HEK293 (cell line): ENCODE measurements at regions not wholly inside any gene's neighbourhood (a gene's known extent, or its start where the extent isn't known, plus 50 kb on each side); places are given as distances from the start of the nearest gene placed in this dataset.

Experiments
- CTCF ChIA-PET: fragments of 350-600 bp; formaldehyde crosslinking; extraction: SDS; loops from one replicate; lab custom pipeline; 2021; ENCODE audit warnings: antibody characterized with exemption; lab: Yijun Ruan, JAX
- POLR2A ChIA-PET: fragments of 300-600 bp; formaldehyde crosslinking; extraction: SDS; loops from one replicate; lab custom pipeline; 2020; ENCODE audit warnings: antibody characterized with exemption, inconsistent platforms; lab: Yijun Ruan, JAX
- H3K27ac ChIP-seq: fragments of 200-500 bp; sonication (Bioruptor generic); 2 replicates; pipeline ENCODE4 v1.5.1; 2014; ENCODE audit warnings: low read depth, low read length, control low read depth, inconsistent platforms; ENCODE audit errors: extremely low read depth
- H3K36me3 ChIP-seq, 2 experiments: fragments of 200-500 bp in 1 of 2; sonication (Bioruptor generic) in 1 of 2; 1 replicate in 1 of 2; 2 replicates in 1 of 2; pipeline ENCODE4 v1.5.1; 2014 to 2017; ENCODE audit warnings: inconsistent platforms in 2 of 2, low read length in 2 of 2; ENCODE audit not compliant: control insufficient read depth in 2 of 2, insufficient read depth in 1 of 2
- H3K4me1 ChIP-seq: fragments of 200-500 bp; sonication (Bioruptor generic); 2 replicates; pipeline ENCODE4 v1.5.1; 2014; ENCODE audit warnings: mild to moderate bottlenecking, low read length, inconsistent platforms; ENCODE audit not compliant: control insufficient read depth, insufficient read depth
- H3K4me3 ChIP-seq: 2 replicates; pipeline ENCODE4 v1.5.1; 2011; ENCODE audit warnings: low read depth, mild to moderate bottlenecking, control low read depth, low read length, moderate library complexity
- H3K9me3 ChIP-seq: fragments of 200-500 bp; sonication (Bioruptor generic); 2 replicates; pipeline ENCODE4 v1.5.1; 2014; ENCODE audit warnings: low read depth, low read length, inconsistent platforms; ENCODE audit not compliant: control insufficient read depth, insufficient read depth
- REST ChIP-seq: fragments of 450-650 bp; formaldehyde crosslinking; IDR thresholded peaks from 2 replicates; pipeline ENCODE4 v1.5.1; 2016; ENCODE audit warnings: missing biosample characterization, missing genetic modification characterization
- SALL2 ChIP-seq: fragments of 450-650 bp; formaldehyde crosslinking; IDR thresholded peaks from 2 replicates; pipeline ENCODE4 v1.5.0; 2017; ENCODE audit warnings: missing biosample characterization, mild to moderate bottlenecking, missing genetic modification characterization, borderline replicate concordance
- SP3 ChIP-seq: fragments of 450-650 bp; formaldehyde crosslinking; IDR thresholded peaks from 2 replicates; pipeline ENCODE4 v1.5.1; 2016; ENCODE audit warnings: missing biosample characterization, missing genetic modification characterization
- ZFHX2 ChIP-seq: fragments of 450-650 bp; formaldehyde crosslinking; conservative IDR thresholded peaks from 2 replicates; pipeline ENCODE4 v1.5.1; 2016; ENCODE audit warnings: missing biosample characterization, missing genetic modification characterization
- ZFP3 ChIP-seq: fragments of 450-650 bp; formaldehyde crosslinking; IDR thresholded peaks from 2 replicates; pipeline ENCODE4 v1.5.1; 2016; ENCODE audit warnings: low read depth, missing biosample characterization, missing genetic modification characterization
- ZNF133 ChIP-seq: fragments of 450-650 bp; formaldehyde crosslinking; IDR thresholded peaks from 2 replicates; pipeline ENCODE4 v1.5.1; 2016; ENCODE audit warnings: missing biosample characterization, missing genetic modification characterization
- ZNF148 ChIP-seq: fragments of 450-650 bp; formaldehyde crosslinking; IDR thresholded peaks from 2 replicates; pipeline ENCODE4 v1.5.0; 2017; ENCODE audit warnings: missing biosample characterization, missing genetic modification characterization, borderline replicate concordance
- ZNF16 ChIP-seq: fragments of 450-650 bp; formaldehyde crosslinking; IDR thresholded peaks from 2 replicates; pipeline ENCODE4 v1.5.1; 2016; ENCODE audit warnings: low read depth, missing biosample characterization, missing genetic modification characterization
- ZNF221 ChIP-seq: fragments of 450-650 bp; formaldehyde crosslinking; IDR thresholded peaks from 2 replicates; pipeline ENCODE4 v1.5.1; 2017; ENCODE audit warnings: missing biosample characterization, missing genetic modification characterization, borderline replicate concordance
- ZNF280D ChIP-seq: fragments of 450-650 bp; formaldehyde crosslinking; IDR thresholded peaks from 2 replicates; pipeline ENCODE4 v1.5.1; 2016; ENCODE audit warnings: missing biosample characterization, missing genetic modification characterization
- ZNF335 ChIP-seq: fragments of 450-650 bp; formaldehyde crosslinking; conservative IDR thresholded peaks from 2 replicates; pipeline ENCODE4 v1.5.1; 2016; ENCODE audit warnings: missing biosample characterization, missing genetic modification characterization
- ZNF341 ChIP-seq: fragments of 450-650 bp; formaldehyde crosslinking; IDR thresholded peaks from 2 replicates; pipeline ENCODE4; 2016; ENCODE audit warnings: low read depth, missing biosample characterization, missing genetic modification characterization
- ZNF37A ChIP-seq: fragments of 450-650 bp; IDR thresholded peaks from 2 replicates; pipeline ENCODE4 v1.5.1; 2018; ENCODE audit warnings: missing biosample characterization, missing genetic modification characterization
- ZNF394 ChIP-seq: fragments of 450-650 bp; formaldehyde crosslinking; IDR thresholded peaks from 2 replicates; pipeline ENCODE4 v1.5.1; 2016; ENCODE audit warnings: missing biosample characterization, missing genetic modification characterization, mild to moderate bottlenecking, moderate library complexity, borderline replicate concordance
- ZNF48 ChIP-seq: fragments of 450-650 bp; formaldehyde crosslinking; IDR thresholded peaks from 2 replicates; pipeline ENCODE4 v1.5.1; 2016; ENCODE audit warnings: missing biosample characterization, missing genetic modification characterization
- ZNF510 ChIP-seq: fragments of 450-650 bp; formaldehyde crosslinking; IDR thresholded peaks from 2 replicates; pipeline ENCODE4 v1.5.1; 2018; ENCODE audit warnings: mild to moderate bottlenecking, missing genetic modification characterization, missing biosample characterization; ENCODE audit not compliant: insufficient replicate concordance
- ZNF530 ChIP-seq: fragments of 450-650 bp; formaldehyde crosslinking; IDR thresholded peaks from 2 replicates; pipeline ENCODE4 v1.5.1; 2016; ENCODE audit warnings: low read depth, missing biosample characterization, missing genetic modification characterization
- ZNF549 ChIP-seq: fragments of 450-650 bp; IDR thresholded peaks from 2 replicates; pipeline ENCODE4 v1.5.1; 2018; ENCODE audit warnings: missing biosample characterization, missing genetic modification characterization, mild to moderate bottlenecking, inconsistent platforms, moderate library complexity
- ZNF610 ChIP-seq: fragments of 450-650 bp; formaldehyde crosslinking; IDR thresholded peaks from 2 replicates; pipeline ENCODE4 v1.5.1; 2016; ENCODE audit warnings: missing biosample characterization, missing genetic modification characterization, borderline replicate concordance
- ZNF621 ChIP-seq: fragments of 450-650 bp; formaldehyde crosslinking; IDR thresholded peaks from 2 replicates; pipeline ENCODE4 v1.5.1; 2017; ENCODE audit warnings: missing biosample characterization, missing genetic modification characterization
- ZNF624 ChIP-seq: fragments of 450-650 bp; formaldehyde crosslinking; IDR thresholded peaks from 2 replicates; pipeline ENCODE4 v1.5.1; 2017; ENCODE audit warnings: missing biosample characterization, missing genetic modification characterization
- ZNF654 ChIP-seq: fragments of 450-650 bp; formaldehyde crosslinking; IDR thresholded peaks from 2 replicates; pipeline ENCODE4 v1.5.1; 2016; ENCODE audit warnings: low read depth, missing biosample characterization, missing genetic modification characterization
- ZNF785 ChIP-seq: fragments of 450-650 bp; formaldehyde crosslinking; IDR thresholded peaks from 2 replicates; pipeline ENCODE4 v1.5.1; 2016; ENCODE audit warnings: missing biosample characterization, missing genetic modification characterization
- ZSCAN23 ChIP-seq: fragments of 450-650 bp; formaldehyde crosslinking; IDR thresholded peaks from 2 replicates; pipeline ENCODE4 v1.5.1; 2016; ENCODE audit warnings: missing biosample characterization, missing genetic modification characterization

GRCh38 chr9:78547831-78548230, 250.9 kb downstream of the PSAT1 start:
- no peak overlapping the region for H3K4me3 ChIP-seq
- no peak for TF ChIP-seq ZNF785 (tag by site-specific recombination)
- TF ChIP-seq REST = no peak
- TF ChIP-seq ZNF148 (tag by site-specific recombination) = no peak
- TF ChIP-seq ZNF654 (tag by site-specific recombination) = no peak
- no peak for TF ChIP-seq ZSCAN23 (tag by site-specific recombination)
- TF ChIP-seq ZNF394 (tag by site-specific recombination) = no peak
- no peak for TF ChIP-seq ZNF37A (tag by site-specific recombination)
- no peak for TF ChIP-seq ZNF510 (tag by site-specific recombination)
- TF ChIP-seq SP3 (tag by site-specific recombination) = no peak
- TF ChIP-seq ZFHX2 = no peak
- TF ChIP-seq ZNF221 = no peak
- no peaks in the 10 kb centered on the region for H3K36me3 ChIP-seq
- no peak overlapping the region for H3K27ac ChIP-seq
- POLR2A ChIA-PET = no interaction called here
- H3K9me3 ChIP-seq = no peaks in the 10 kb centered on the region
- CTCF ChIA-PET = interaction anchor here (1.9 kb wide), 1 partner anchor 9 kb away, joined by 4 read pairs; no protein-coding TSS in a partner anchor
- no peaks in the 10 kb centered on the region for H3K4me1 ChIP-seq

DNA sequence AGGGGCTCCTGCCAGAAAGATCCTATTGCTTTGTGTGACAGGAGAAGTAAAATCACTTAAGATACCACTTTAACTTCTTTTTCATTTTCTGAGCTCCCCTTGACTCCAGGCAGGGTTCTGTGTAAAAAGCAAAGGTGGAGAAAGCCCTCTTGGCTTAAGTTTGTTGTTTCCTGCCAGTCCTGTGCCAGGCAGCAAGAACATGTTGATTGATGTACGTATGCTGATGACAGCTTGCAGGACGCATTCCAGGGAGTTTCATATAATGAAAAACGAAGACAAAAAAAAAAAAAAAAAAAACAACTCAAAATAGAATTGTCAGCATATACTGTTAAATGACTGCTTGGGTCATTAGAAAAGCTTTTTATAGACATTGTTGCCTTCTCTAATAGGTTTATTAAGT, 251.7 kb downstream of the PSAT1 start:
- no peaks in the 10 kb centered on the region for H3K9me3 ChIP-seq
- POLR2A ChIA-PET = no interaction called here
- CTCF ChIA-PET = interaction anchor here (1.9 kb wide), 1 partner anchor 8 kb away, joined by 4 read pairs; no protein-coding TSS in a partner anchor
- no peak for TF ChIP-seq ZNF48 (tag by site-specific recombination)
- TF ChIP-seq ZFP3 (tag by site-specific recombination) = no peak
- TF ChIP-seq ZNF610 (tag by site-specific recombination) = no peak
- no peaks in the 10 kb centered on the region for H3K4me1 ChIP-seq
- no peak overlapping the region for H3K4me3 ChIP-seq
- no peak overlapping the region for H3K27ac ChIP-seq
- no peaks in the 10 kb centered on the region for H3K36me3 ChIP-seq

- TF ChIP-seq ZNF621 (tag by site-specific recombination) (no peak), ZNF624 (tag by site-specific recombination) (no peak), ZNF16 (tag by site-specific recombination) (no peak), ZNF341 (no peak), ZNF133 (no peak), ZNF280D (tag by site-specific recombination) (no peak), ZNF549 (no peak), ZNF335 (tag by site-specific recombination) (no peak), ZNF530 (tag by site-specific recombination) (no peak), SALL2 (tag by site-specific recombination) (no peak)
- no peak overlapping the region for H3K4me3 ChIP-seq
- no peaks in the 10 kb centered on the region for H3K4me1 ChIP-seq
- no peaks in the 10 kb centered on the region for H3K36me3 ChIP-seq
- CTCF ChIA-PET = no interaction called here
- POLR2A ChIA-PET = no interaction called here
- no peaks in the 10 kb centered on the region for H3K9me3 ChIP-seq
- H3K27ac ChIP-seq = no peak overlapping the region
Measured at GRCh38 chr9:78549711-78550110, 252.8 kb downstream of the PSAT1 start.
